Heart left ventricle (tissue), 16 donors: ENCODE measurements at regions not wholly inside any gene's neighbourhood (a gene's known extent, or its start where the extent isn't known, plus 50 kb on each side); places are given as distances from the start of the nearest gene placed in this dataset.
"Not testable (repeated sequence)": the region's sequence is repeated elsewhere in the genome, so short reads cannot be mapped to it uniquely, and the experiment has no call there.

Experiments
- ATAC-seq, 4 donors: fragments of 200-7000 bp; cut with Tn5 transposase; one replicate each; pipeline ENCODE4 v1.9.1; 2020 to 2022; ENCODE audit warnings: moderate library complexity in 4 of 4, mild to moderate bottlenecking in 3 of 4, moderate number of reproducible peaks in 1 of 4
- DNase-seq, 5 donors: peaks; one replicate each; pipeline ENCODE4 v3.0.0-alpha.2; 2020
- H3K27ac ChIP-seq, 12 donors: fragments of 200-600 bp; sonication (generic) in 4 of 12; one replicate each; pipeline versions ENCODE4 v1.5.0 to v1.8.0; 2016 to 2022; ENCODE audit warnings: mild to moderate bottlenecking in 2 of 12
- H3K27me3 ChIP-seq, 9 donors: fragments of 200-600 bp; sonication (generic) in 2 of 9; one replicate each; pipeline versions ENCODE4 v1.5.1 to v1.8.0; 2016 to 2022; ENCODE audit warnings: mild to moderate bottlenecking in 3 of 9
- H3K36me3 ChIP-seq, 9 donors: fragments of 200-600 bp; sonication (generic) in 2 of 9; one replicate each; pipeline versions ENCODE4 v1.5.0 to v1.8.0; 2018 to 2022; ENCODE audit warnings: mild to moderate bottlenecking in 2 of 9
- H3K4me1 ChIP-seq, 12 donors: fragments of 200-600 bp; sonication (generic) in 4 of 12; one replicate each; pipeline versions ENCODE4 v1.5.0 to v1.8.0; 2016 to 2022; ENCODE audit warnings: mild to moderate bottlenecking in 3 of 12
- H3K4me3 ChIP-seq, 12 donors: fragments of 200-600 bp; sonication (generic) in 4 of 12; one replicate each; pipeline versions ENCODE4 v1.5.0 to v1.8.0; 2017 to 2022; ENCODE audit warnings: mild to moderate bottlenecking in 9 of 12, moderate library complexity in 4 of 12
- H3K9me3 ChIP-seq, 12 donors: fragments of 200-600 bp; sonication (generic) in 4 of 12; one replicate each; pipeline versions ENCODE4 v1.5.0 to v1.8.0; 2016 to 2022; ENCODE audit warnings: mild to moderate bottlenecking in 1 of 12
- CTCF ChIP-seq, 12 donors: fragments of 200-600 bp; sonication (generic) in 4 of 12; IDR thresholded peaks; one replicate each; pipeline versions ENCODE4 v1.5.0 to v1.8.0; 2018 to 2022; ENCODE audit warnings: antibody characterized with exemption in 12 of 12, mild to moderate bottlenecking in 5 of 12
- POLR2A ChIP-seq, 2 donors: fragments of 450-650 bp; IDR thresholded peaks; one replicate each; pipeline ENCODE4 v1.6.1; 2017; ENCODE audit warnings: antibody characterized with exemption in 2 of 2, mild to moderate bottlenecking in 2 of 2, moderate library complexity in 2 of 2
- WGBS, 4 donors: extraction: QIAGEN DNeasy Blood & Tissue Kit in 2 of 4; methylation state at CpG; one replicate each; pipeline versions ENCODE4 v1.1.5 to v1.1.7; 2013 to 2018; 5-methylcytosine and 5-hydroxymethylcytosine counted together
- intact Hi-C, 10 donors: fragments of 100-400 bp; cut with DNase I; formaldehyde crosslinking; loops; one replicate each; pipeline versions ENCODE4 v1.11.1 to v1.14.2; 2022
- donor health status: ischemic (EF 13 %, LVEDD 7.1; RV severe dilation, severe dysfunction).
- donor health status: healthy with polysubstance abuse.
- donor health status: DM: no; HTN: yes; CAD: no.
- donor health status: DM: no; HTN: no; CAD: no.
- donor health status: ischemic (EF 25% LVEDD 6.9; RV normal size, moderate dysfunction).
- donor health status: ischemic (EF 25% LVEDD 5.7; RV mildly dilated, moderate dysfunction).
- donor health status: healthy.
- donor health status: DM: yes; HTN: yes; CAD: no.
- donor health status: ischemic (EF 35%, LVEDD 5.7; RV mildly dilated, moderate dysfunction).
- donor health status: nonischemic (EF 11% LVEDD 7.7; RV severe dilation, severe dysfunction).
- donor health status: DM: yes; HTN: yes; CAD: no.
- donor health status: PGD.
- donor health status: ischemic (EF 29% LVEDD 5.4; RV normal size, mild dysfunction).
- donor health status: nonischemic (EF 23%, LVEDD 6.1; RV moderate dilation, normal function).

DNA sequence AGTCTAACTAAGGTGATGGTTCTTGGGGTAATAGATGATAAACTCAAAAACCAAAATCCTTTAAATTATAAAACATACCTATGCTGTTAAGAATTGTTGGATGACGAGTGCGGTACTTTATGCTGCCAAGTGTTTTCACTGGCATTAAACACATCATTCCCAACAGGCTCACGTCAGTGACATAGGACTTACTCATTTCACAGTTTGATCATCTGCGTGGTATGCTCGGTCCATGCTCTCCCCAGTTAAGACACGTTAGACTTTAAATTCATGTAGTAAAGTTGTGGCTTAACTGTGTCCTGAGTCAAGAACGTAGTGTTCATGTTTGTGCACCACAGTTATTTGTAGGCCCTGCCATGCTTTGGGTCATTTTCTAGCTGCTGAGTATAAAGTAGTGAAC is 125.6 kb upstream of the MYT1L start:
- H3K9me3 ChIP-seq = no peaks in the 10 kb centered on the region
- H3K27ac ChIP-seq = no peak overlapping the region
- H3K4me1 ChIP-seq = no peaks in the 10 kb centered on the region
- DNase-seq = no peak
- no peak for ATAC-seq
- 69 to 83% (median 79%) methylated on average over 7 of the region's 7 CpGs for WGBS, 4 donors
- TF ChIP-seq POLR2A (IDR thresholded peaks at IDR 0.05) (no peak), CTCF (IDR thresholded peaks at IDR 0.05) (no peak)
- peaks cover 0 to 34% (median 0%) of the 10 kb centered on the region in 9 donors for H3K27me3 ChIP-seq
- no peaks in the 10 kb centered on the region for H3K36me3 ChIP-seq
- intact Hi-C loops = no loop called here
- no peak overlapping the region for H3K4me3 ChIP-seq

DNA sequence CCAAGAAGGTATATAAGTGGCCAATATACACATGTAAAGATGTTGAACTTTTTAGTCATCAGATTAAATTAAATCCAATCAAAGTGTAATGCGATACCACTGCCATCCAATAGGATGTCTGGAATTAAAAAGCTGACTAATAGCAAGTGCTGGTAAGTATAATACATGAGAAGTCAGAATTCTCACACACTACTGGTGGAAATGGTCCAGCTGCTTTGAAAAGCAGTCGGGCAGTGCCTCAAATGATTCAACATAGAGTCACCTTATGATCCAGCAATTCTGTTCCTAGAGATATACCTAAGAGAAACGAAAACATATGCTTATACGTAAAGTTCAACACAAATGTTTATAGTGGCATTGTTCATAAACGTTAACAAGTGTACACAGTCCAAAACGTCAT is 124.1 kb upstream of the MYT1L start:
- peaks cover 0 to 32% (median 0%) of the 10 kb centered on the region in 9 donors for H3K27me3 ChIP-seq
- intact Hi-C loops = no loop called here
- ATAC-seq (no peak), DNase-seq (no peak)
- no peak overlapping the region for H3K27ac ChIP-seq
- H3K4me3 ChIP-seq = no peak overlapping the region
- no peaks in the 10 kb centered on the region for H3K4me1 ChIP-seq
- WGBS, 4 donors = 85 to 88% (median 86%) methylated on average over 6 of the region's 6 CpGs
- no peaks in the 10 kb centered on the region for H3K36me3 ChIP-seq
- TF ChIP-seq POLR2A (IDR thresholded peaks at IDR 0.05) (no peak), CTCF (IDR thresholded peaks at IDR 0.05) (peak in 1 of 12 donors; percentile 5)
- H3K9me3 ChIP-seq = no peaks in the 10 kb centered on the region

DNA sequence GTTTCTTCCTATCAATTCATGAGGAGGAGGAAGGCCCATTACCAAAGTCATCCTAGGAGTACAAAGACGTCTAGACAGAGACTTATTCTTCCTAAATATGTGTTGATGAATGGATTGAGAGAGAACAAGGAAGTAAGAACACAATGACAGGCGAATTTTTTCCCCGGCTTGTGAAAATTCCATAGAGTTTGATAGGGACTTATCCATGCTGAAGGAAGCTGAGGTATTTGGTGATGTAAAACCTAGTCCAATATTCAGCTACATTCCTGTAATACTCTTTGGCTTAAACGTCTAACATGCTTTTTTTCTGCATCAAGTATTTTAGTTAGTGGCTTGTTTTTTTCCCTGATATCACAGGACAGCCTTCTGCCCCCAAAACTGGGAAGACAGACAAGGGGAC is 121.9 kb upstream of the MYT1L start:
- intact Hi-C loops = no loop called here
- Histone ChIP-seq H3K36me3 (no peaks in the 10 kb centered on the region), H3K4me1 (no peaks in the 10 kb centered on the region), H3K27me3 (peaks cover 0 to 26% (median 0%) of the 10 kb centered on the region in 9 donors), H3K9me3 (no peaks in the 10 kb centered on the region), H3K27ac (no peak overlapping the region), H3K4me3 (no peak overlapping the region)
- no peak for ATAC-seq
- DNase-seq = no peak
- TF ChIP-seq CTCF (IDR thresholded peaks at IDR 0.05) (no peak), POLR2A (IDR thresholded peaks at IDR 0.05) (no peak)
- 41 to 51% (median 46%) methylated on average over 4 of the region's 4 CpGs for WGBS, 4 donors

DNA sequence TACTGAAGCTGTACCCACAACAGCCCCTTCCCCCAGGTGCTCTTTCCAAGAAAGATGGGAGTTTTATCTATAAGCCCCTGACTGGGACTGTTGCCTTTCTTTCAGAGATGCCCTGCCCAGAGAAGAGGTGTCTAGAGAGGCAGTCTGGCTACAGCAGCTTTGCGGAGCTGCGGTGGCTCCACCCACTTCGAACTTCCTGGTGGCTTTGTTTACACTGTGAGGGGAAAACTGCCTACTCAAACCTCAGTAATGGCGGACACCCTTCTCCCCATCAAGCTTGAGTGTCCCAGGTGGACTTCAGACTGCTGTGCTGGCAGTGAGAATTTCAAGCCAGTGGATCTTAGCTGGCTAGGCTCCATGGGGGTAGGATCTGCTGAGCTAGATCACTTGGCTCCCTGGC is 120.2 kb upstream of the MYT1L start:
- ATAC-seq, H3K4me3 ChIP-seq, H3K36me3 ChIP-seq, intact Hi-C loops, H3K9me3 ChIP-seq, DNase-seq, H3K27ac ChIP-seq, H3K4me1 ChIP-seq: not testable (repeated sequence)
- 69 to 74% (median 72%) methylated on average over 3 to 4 of the region's 4 CpGs for WGBS, 4 donors
- H3K27me3 ChIP-seq = peaks cover 0 to 26% (median 0%) of the 10 kb centered on the region in 9 donors

DNA sequence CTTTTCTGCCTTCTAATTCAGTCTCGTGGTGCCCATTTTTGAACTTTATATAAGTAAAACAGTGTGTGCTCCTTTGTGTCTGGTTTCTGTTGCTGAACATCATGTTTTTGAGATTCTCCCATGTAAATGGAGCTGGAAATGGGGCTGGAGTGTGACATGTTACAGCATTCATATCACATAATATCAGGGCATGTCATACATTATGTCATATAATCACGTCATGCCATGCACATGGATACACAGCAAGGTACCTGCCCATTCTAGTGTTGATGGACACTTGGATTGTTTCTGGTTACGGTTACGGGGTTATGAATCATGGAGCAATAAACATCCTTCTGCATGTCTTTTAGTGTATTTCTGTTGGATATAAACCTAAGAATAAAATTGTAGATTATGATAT is 117.1 kb upstream of the MYT1L start:
- Histone ChIP-seq H3K27ac (no peak overlapping the region), H3K4me3 (no peak overlapping the region), H3K27me3 (peaks cover 0 to 13% (median 0%) of the 10 kb centered on the region in 9 donors), H3K4me1 (no peaks in the 10 kb centered on the region), H3K9me3 (no peaks in the 10 kb centered on the region), H3K36me3 (no peaks in the 10 kb centered on the region)
- no peak for DNase-seq
- intact Hi-C loops = no loop called here
- 78 to 84% (median 80%) methylated on average over 4 of the region's 4 CpGs for WGBS, 4 donors
- no peak for ATAC-seq
- TF ChIP-seq CTCF (IDR thresholded peaks at IDR 0.05) (no peak), POLR2A (IDR thresholded peaks at IDR 0.05) (no peak)
